Activated naive CD8-positive, alpha-beta T cell treated with anti-CD3 and anti-CD28 coated beads, Interleukin-2, amount 10 ng/mL, durations not matched to agents 7 days and 5 days (primary cell): ENCODE measurements at regions not wholly inside any gene's neighbourhood (a gene's known extent, or its start where the extent isn't known, plus 50 kb on each side); places are given as distances from the start of the nearest gene placed in this dataset.

Experiments
- ATAC-seq: fragments of 150-1000 bp; cut with Tn5 transposase; one replicate; pipeline ENCODE4 v1.10.0; 2021; ENCODE audit warnings: low read depth, moderate library complexity
- POLR2A ChIA-PET: fragments of 350-600 bp; sonication (Branson Sonifier 250); formaldehyde crosslinking; loops from one replicate; lab custom pipeline; 2021; ENCODE audit warnings: antibody characterized with exemption; lab: Charles Lee
- DNase-seq: peaks from one replicate; pipeline ENCODE4 v3.0.0; 2021
- H3K27ac Mint-ChIP-seq: one replicate; pipeline ENCODE4 v1.8.0; 2022; ENCODE audit warnings: mild to moderate bottlenecking, mixed read lengths
- H3K27me3 Mint-ChIP-seq: one replicate; pipeline ENCODE4 v1.8.0; 2022; ENCODE audit warnings: mild to moderate bottlenecking, moderate library complexity, mixed read lengths
- H3K36me3 Mint-ChIP-seq: one replicate; pipeline ENCODE4 v1.8.0; 2021; ENCODE audit warnings: mild to moderate bottlenecking, mixed read lengths
- H3K4me1 Mint-ChIP-seq: one replicate; pipeline ENCODE4 v1.8.0; 2021; ENCODE audit warnings: mixed read lengths
- H3K4me3 Mint-ChIP-seq: one replicate; pipeline ENCODE4 v1.8.0; 2022; ENCODE audit warnings: mild to moderate bottlenecking, moderate library complexity, mixed read lengths
- H3K9me3 Mint-ChIP-seq: one replicate; pipeline ENCODE4 v1.8.0; 2021; ENCODE audit warnings: mixed read lengths

DNA sequence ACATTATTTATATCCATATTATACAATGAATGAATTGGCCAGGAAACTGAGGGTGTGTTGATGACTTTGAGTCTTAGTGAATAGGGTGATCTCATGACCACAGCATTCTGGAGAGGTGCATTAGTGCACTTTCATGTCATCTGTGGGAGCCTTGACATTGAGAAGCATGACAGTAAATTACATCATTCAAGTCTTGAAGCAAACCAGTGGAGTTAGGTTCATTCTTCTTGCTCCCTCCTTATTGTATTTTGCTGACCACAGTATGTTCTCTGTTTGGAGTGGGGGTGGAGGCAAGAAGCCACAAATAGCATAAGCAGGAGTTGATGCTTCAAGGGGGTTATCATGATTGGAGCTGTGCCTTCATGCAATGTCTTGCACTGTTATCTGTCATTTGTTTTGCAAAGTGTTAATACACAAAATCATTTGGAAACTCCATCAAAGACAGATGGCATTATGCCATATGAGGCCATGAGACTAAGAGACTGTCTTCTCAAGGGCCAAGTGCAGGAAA, 680.2 kb downstream of the NYAP2 start:
- no peak for ATAC-seq
- H3K36me3 Mint-ChIP-seq: no peaks in the 10 kb centered on the region
- H3K27ac Mint-ChIP-seq: no peak overlapping the region
- H3K9me3 Mint-ChIP-seq: peaks cover 1% of the 10 kb centered on the region
- POLR2A ChIA-PET: no interaction called here
- H3K27me3 Mint-ChIP-seq: no peaks in the 10 kb centered on the region
- no peak for DNase-seq
- no peaks in the 10 kb centered on the region for H3K4me1 Mint-ChIP-seq
- no peak overlapping the region for H3K4me3 Mint-ChIP-seq

DNA sequence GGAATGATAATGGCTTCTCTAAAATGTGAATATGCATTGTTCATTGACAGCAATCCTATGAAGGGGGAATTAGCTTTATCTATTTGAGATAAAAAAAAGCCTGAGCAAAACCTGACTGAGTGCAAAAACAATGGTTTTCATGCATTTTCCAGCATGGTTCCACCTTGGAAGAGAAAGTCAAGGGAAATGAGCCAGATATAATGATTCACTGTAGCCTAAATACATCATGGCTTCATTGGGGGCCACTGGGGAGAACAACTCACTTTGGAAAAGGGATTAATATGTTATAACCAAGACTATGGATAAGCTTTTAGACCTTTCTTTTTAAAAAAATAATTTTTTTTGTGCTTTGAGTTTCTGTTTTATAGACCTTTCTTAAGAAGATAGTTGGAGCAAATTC, 679.7 kb downstream of the NYAP2 start:
- peaks cover 1% of the 10 kb centered on the region for H3K9me3 Mint-ChIP-seq
- no peaks in the 10 kb centered on the region for H3K36me3 Mint-ChIP-seq
- H3K27me3 Mint-ChIP-seq: no peaks in the 10 kb centered on the region
- H3K27ac Mint-ChIP-seq: no peak overlapping the region
- no peak overlapping the region for H3K4me3 Mint-ChIP-seq
- POLR2A ChIA-PET: no interaction called here
- no peak for DNase-seq
- H3K4me1 Mint-ChIP-seq: no peaks in the 10 kb centered on the region
- no peak for ATAC-seq

DNA sequence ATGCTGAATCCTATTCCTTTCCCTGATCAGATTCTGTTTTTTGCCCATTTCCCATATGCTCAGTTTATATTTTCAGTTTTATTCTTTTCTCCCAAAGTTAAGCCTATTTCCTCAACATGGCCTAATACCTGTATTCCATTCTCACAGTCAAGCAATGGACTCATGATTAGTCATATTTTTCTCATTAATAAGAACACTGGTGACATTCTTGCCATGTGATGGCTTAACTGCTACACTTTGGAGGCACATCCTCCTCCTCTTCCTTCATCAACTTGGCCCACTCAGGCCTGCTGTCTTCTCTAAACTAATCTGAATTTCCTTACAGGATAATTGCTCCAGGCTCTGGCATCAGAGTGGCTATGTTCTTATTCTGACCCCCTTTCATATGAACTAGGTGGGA, 679.2 kb downstream of the NYAP2 start:
- H3K36me3 Mint-ChIP-seq: no peaks in the 10 kb centered on the region
- H3K27me3 Mint-ChIP-seq: no peaks in the 10 kb centered on the region
- no peak overlapping the region for H3K4me3 Mint-ChIP-seq
- no peak for ATAC-seq
- no peak for DNase-seq
- no peaks in the 10 kb centered on the region for H3K4me1 Mint-ChIP-seq
- H3K27ac Mint-ChIP-seq: no peak overlapping the region
- POLR2A ChIA-PET: no interaction called here
- H3K9me3 Mint-ChIP-seq: peaks cover 1% of the 10 kb centered on the region

DNA sequence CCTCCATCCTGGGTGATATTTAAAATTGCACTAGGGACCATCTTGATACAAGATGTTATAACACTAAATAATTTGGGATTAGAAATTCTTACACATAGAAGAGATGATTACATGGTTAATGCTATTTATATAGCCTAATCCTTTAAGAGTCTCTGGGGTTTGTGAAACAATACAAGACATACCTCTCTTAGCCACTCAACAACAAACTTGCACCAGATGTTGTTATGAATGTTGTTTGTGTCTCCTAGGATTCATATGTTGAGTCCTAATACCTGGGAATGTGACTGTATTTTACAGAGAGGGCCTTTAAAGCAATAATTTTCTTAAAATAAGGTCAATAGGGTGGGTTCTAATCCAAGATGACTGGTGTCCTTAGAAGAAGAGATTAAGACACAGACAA, 678.3 kb downstream of the NYAP2 start:
- Mint-ChIP-seq H3K36me3 (no peaks in the 10 kb centered on the region), H3K9me3 (no peaks in the 10 kb centered on the region), H3K27ac (no peak overlapping the region), H3K4me1 (no peaks in the 10 kb centered on the region), H3K4me3 (no peak overlapping the region), H3K27me3 (no peaks in the 10 kb centered on the region)
- DNase-seq: no peak
- POLR2A ChIA-PET: no interaction called here
- ATAC-seq: no peak

DNA sequence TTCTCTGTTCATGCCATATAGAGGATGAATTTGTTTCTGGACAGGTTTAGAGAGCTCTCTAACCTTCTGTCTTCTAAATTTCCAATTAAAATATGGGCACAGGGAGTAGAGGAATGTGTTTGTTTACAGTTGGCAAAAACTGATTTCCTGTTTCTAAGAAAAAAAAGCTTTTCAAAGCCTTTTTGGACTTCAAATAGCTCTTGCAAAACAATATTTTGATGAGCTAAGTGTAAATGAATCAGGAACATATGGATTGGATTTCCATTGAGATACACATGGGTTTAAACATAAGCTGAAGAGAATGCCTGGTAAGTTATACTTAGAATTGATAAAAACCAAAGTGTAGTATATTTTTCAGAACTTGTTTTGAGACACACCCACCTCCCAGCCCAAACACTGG, 677.5 kb downstream of the NYAP2 start:
- Mint-ChIP-seq H3K9me3 (no peaks in the 10 kb centered on the region), H3K4me1 (no peaks in the 10 kb centered on the region), H3K27me3 (no peaks in the 10 kb centered on the region), H3K27ac (no peak overlapping the region), H3K4me3 (no peak overlapping the region), H3K36me3 (no peaks in the 10 kb centered on the region)
- ATAC-seq: no peak
- POLR2A ChIA-PET: no interaction called here
- no peak for DNase-seq

DNA sequence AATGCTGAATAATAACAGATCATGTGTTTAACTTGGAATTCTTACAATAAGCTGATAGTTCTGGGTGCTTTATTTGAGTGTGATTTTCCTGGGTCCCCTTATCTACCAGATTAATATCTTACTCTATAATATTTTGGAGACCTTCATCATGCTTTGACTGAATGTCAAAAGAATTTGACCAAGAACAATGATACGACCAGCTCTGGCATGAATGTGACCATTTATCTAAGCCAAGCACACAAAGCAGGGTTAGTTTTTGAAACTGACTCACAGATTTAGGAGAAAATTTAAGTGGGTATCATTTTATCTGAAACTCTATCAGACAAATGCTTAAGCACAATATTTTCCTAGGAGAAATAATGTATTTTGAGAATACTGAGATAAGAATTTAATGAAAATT, 677.0 kb downstream of the NYAP2 start:
- POLR2A ChIA-PET: no interaction called here
- H3K27me3 Mint-ChIP-seq: peaks cover 3% of the 10 kb centered on the region
- H3K4me1 Mint-ChIP-seq: no peaks in the 10 kb centered on the region
- no peaks in the 10 kb centered on the region for H3K9me3 Mint-ChIP-seq
- no peak overlapping the region for H3K4me3 Mint-ChIP-seq
- H3K27ac Mint-ChIP-seq: no peak overlapping the region
- no peaks in the 10 kb centered on the region for H3K36me3 Mint-ChIP-seq
- DNase-seq (no peak), ATAC-seq (no peak)

DNA sequence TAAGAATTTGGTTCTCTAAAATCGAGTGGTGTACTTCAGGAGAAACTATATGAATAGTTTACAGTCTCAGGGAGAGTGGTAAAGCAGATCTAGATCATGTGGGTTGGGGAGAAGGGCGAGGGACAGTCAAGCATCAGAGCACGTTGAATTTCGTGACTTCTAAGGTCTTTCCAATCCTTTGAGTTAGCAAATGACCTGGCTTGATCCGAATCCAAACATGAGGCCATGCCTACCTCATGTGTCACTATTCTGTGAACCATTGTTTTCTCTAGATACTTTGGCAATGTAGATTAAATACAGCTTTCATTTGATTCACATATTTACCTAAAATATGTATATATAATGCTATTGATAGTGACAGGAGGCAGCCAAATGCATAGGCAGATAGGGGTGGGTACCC, 674.9 kb downstream of the NYAP2 start:
- DNase-seq (no peak), ATAC-seq (no peak)
- no peak overlapping the region for H3K27ac Mint-ChIP-seq
- H3K4me1 Mint-ChIP-seq: no peaks in the 10 kb centered on the region
- no peaks in the 10 kb centered on the region for H3K9me3 Mint-ChIP-seq
- peaks cover 3% of the 10 kb centered on the region for H3K27me3 Mint-ChIP-seq
- POLR2A ChIA-PET: no interaction called here
- H3K4me3 Mint-ChIP-seq: no peak overlapping the region
- no peaks in the 10 kb centered on the region for H3K36me3 Mint-ChIP-seq

DNA sequence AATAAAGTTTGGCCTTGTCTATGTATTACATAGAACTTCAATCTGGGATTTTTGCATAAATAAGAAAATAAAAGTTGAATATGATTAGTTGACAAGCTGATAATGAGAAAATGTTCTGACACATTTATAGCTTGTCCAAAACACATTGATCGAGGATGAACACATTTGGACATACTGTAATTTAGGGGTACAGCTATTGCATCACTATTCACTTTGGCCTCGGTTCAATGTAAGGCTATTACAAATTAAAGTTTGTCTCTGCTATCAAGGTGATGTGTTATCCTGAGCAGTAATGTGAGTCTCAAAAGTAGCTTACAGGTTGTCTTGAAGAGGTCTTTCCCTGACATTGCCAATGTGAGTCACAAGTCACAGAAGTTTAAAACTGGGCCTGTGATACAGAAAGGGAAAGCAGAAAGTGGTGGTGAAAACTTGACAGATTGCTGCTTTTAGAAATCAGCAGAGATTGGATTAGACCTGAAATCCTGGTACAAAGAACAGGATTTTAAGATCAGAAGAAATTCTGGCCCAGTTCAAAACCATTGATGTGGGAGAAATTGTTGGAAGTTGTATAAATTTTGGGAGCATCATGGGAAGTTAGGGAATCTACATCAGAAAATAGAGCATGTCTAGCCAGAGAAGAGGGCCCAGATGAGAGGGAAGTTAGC, 674.1 kb downstream of the NYAP2 start:
- ATAC-seq (no peak), DNase-seq (no peak)
- POLR2A ChIA-PET: no interaction called here
- Mint-ChIP-seq H3K9me3 (no peaks in the 10 kb centered on the region), H3K4me3 (no peak overlapping the region), H3K4me1 (no peaks in the 10 kb centered on the region), H3K27ac (no peak overlapping the region), H3K27me3 (peaks cover 3% of the 10 kb centered on the region), H3K36me3 (no peaks in the 10 kb centered on the region)

DNA sequence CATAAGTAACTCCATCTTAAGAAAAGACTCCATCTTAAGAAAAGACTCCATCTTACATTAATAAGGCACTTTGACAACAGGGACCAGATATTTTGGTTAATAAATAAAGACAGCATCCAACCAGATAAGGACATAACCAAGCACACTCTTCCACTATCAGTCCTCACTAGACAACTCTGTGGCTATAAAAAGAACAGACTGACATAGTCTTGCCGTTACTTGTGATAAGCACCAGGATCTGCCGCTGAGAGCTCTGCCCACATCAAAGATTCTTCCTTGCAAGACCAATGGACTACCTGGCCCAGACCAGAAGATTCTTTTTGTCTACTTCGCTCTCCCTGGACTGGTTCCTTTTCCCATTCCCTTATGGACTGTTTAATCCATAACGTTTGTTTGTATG, 667.4 kb downstream of the NYAP2 start:
- no peak overlapping the region for H3K27ac Mint-ChIP-seq
- no peak for DNase-seq
- POLR2A ChIA-PET: no interaction called here
- no peaks in the 10 kb centered on the region for H3K36me3 Mint-ChIP-seq
- no peaks in the 10 kb centered on the region for H3K9me3 Mint-ChIP-seq
- H3K27me3 Mint-ChIP-seq: peaks cover 2% of the 10 kb centered on the region
- H3K4me1 Mint-ChIP-seq: no peaks in the 10 kb centered on the region
- H3K4me3 Mint-ChIP-seq: no peak overlapping the region
- ATAC-seq: no peak

DNA sequence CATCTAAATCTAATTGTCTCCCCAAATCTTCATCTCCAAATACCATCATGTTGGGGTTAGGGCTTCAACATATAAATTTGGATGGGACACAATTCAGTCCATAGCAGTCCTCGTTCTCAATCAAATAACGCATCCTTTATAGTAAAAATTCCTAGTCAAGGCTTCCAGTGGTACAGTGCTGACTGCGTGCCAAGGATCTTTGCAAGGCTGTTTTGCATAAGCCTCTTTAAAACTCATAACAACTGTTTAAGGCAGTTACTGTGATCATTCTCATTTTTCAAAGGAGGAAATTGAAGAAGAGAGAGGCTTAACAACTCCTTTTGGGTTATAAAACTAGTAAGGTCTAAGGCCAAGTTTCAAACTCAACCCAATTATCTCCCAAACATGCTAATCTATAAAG, 666.9 kb downstream of the NYAP2 start:
- H3K36me3 Mint-ChIP-seq: no peaks in the 10 kb centered on the region
- no peak for DNase-seq
- POLR2A ChIA-PET: no interaction called here
- no peak for ATAC-seq
- H3K27ac Mint-ChIP-seq: no peak overlapping the region
- no peaks in the 10 kb centered on the region for H3K4me1 Mint-ChIP-seq
- no peak overlapping the region for H3K4me3 Mint-ChIP-seq
- H3K9me3 Mint-ChIP-seq: no peaks in the 10 kb centered on the region
- no peaks in the 10 kb centered on the region for H3K27me3 Mint-ChIP-seq

DNA sequence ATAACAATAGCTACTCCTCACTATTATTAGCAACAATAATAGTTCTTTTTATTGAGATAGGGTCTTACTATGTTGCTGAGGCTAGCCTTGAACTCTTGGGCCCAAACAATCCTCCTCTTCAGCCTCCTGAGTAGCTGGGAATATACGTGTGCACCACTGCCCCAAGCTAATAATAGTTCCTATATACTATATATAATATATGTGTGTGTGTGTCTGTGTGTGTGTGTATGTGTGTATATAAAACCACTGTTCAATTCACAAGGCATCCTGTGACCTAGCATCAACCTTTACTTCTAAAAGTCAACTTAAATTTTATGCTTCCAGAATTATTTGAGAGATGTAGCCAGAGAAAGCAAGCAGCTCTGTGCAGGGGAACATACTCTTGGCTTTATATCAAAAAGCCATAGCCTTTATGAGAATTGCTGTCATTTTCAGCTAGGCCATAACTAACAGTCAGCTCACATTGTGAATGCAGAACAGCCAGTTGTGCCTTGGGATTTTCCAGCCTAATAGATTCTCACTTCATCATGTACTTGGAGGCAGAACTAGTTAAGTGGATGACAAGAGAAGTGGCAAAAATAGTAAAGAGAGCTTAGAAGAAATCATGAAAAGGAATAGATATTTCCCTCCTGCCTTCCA, 665.5 kb downstream of the NYAP2 start:
- H3K9me3 Mint-ChIP-seq: no peaks in the 10 kb centered on the region
- no peaks in the 10 kb centered on the region for H3K36me3 Mint-ChIP-seq
- DNase-seq: no peak
- no peaks in the 10 kb centered on the region for H3K27me3 Mint-ChIP-seq
- ATAC-seq: no peak
- POLR2A ChIA-PET: no interaction called here
- no peak overlapping the region for H3K4me3 Mint-ChIP-seq
- H3K27ac Mint-ChIP-seq: no peak overlapping the region
- H3K4me1 Mint-ChIP-seq: no peaks in the 10 kb centered on the region

DNA sequence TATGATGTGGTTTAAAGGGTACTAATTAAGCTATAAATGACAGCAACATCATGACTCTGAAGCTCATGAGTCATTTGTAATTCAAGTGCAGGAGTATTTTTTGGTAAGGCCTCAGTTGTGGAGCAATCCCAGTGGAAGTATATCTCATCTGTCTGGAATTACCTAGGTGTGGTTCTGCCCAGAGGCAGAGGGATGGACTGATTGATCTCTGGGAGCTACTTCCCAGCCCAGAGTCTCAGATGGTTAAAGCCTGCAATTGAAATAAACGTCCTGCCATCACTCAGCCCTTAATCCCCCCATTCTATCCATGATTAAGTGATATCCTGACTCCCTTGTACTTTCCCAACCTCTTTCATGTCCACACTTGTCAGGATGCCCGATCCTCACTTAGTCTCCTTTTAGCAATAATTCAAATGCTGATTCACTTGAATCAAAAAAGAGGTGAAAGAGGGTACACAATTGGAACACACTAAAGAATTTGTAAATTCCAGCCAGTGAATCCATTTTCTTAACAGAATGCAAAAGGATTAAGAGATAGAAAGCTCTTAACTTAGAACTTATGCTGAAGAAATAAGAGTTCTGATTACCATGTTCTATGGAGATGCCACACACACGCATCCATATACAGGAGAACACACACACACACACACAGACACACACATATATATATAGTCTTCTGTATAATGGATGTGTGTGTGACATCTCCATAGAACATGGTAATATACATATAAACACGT, 664.4 kb downstream of the NYAP2 start:
- DNase-seq (no peak), ATAC-seq (no peak)
- Mint-ChIP-seq H3K4me3 (no peak overlapping the region), H3K27ac (no peak overlapping the region), H3K9me3 (no peaks in the 10 kb centered on the region), H3K4me1 (no peaks in the 10 kb centered on the region), H3K27me3 (peaks cover 3% of the 10 kb centered on the region), H3K36me3 (no peaks in the 10 kb centered on the region)
- POLR2A ChIA-PET: no interaction called here

DNA sequence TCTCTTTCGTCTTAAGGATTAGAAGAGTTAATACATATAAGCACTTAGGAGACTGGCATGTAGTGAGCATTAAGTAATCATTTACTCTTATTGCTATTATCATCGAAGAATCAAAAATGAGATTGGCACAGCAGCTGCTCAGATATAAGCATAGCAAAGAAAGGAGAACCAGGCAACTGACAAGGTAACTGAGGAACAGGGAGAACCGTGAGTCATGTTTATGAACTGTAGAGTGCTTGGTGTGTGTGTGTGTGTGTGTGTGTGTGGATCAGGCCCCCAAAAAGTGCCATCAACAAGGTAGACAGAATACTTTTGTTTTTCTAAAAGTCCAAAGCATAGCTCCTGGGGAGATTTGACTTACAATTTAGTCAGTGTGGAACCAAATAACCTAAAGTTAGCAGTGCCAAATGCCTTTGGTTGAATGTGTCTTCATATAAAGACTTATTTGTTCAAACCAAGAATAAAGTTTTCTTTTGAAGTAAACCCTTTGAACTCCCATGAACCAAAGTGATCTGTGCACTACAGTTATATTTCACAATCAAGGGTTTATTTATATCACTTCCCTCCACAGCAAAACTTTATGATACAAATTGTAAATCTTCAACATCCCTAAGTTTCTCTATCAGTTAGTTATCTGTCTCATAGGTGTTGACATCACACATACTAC, 660.6 kb downstream of the NYAP2 start:
- peaks cover 8% of the 10 kb centered on the region for H3K27me3 Mint-ChIP-seq
- no peak overlapping the region for H3K27ac Mint-ChIP-seq
- ATAC-seq (no peak), DNase-seq (no peak)
- peaks cover 1% of the 10 kb centered on the region for H3K9me3 Mint-ChIP-seq
- POLR2A ChIA-PET: no interaction called here
- H3K4me1 Mint-ChIP-seq: no peaks in the 10 kb centered on the region
- H3K36me3 Mint-ChIP-seq: no peaks in the 10 kb centered on the region
- H3K4me3 Mint-ChIP-seq: no peak overlapping the region
